GM19438 (cell line): ENCODE measurements at regions not wholly inside any gene's neighbourhood (a gene's known extent, or its start where the extent isn't known, plus 50 kb on each side); places are given as distances from the start of the nearest gene placed in this dataset.

Experiments
- ATAC-seq: cut with Tn5 transposase; IDR thresholded peaks from one replicate; pipeline ENCODE4 v1.9.1; 2021; ENCODE audit warnings: low read depth; ENCODE audit not compliant: unreplicated experiment

- peak; percentile 54 for ATAC-seq
Observed at GRCh38 chr20:51335329-51335841, 207.1 kb downstream of the NFATC2 start.

- no peak for ATAC-seq
Observed at GRCh38 chr20:51334609-51335008, 207.9 kb downstream of the NFATC2 start.

- no peak for ATAC-seq
Observed at GRCh38 chr20:51333971-51334370, 208.5 kb downstream of the NFATC2 start.

GRCh38 chr20:51333446-51333845, 209.1 kb downstream of the NFATC2 start:
- ATAC-seq = no peak

- ATAC-seq = no peak
Observed at GRCh38 chr20:51331481-51331880, 211.0 kb downstream of the NFATC2 start.

GRCh38 chr20:51329845-51330244, 212.7 kb downstream of the NFATC2 start:
- no peak for ATAC-seq

GRCh38 chr20:51327251-51327841, 215.2 kb downstream of the NFATC2 start:
- no peak for ATAC-seq

DNA sequence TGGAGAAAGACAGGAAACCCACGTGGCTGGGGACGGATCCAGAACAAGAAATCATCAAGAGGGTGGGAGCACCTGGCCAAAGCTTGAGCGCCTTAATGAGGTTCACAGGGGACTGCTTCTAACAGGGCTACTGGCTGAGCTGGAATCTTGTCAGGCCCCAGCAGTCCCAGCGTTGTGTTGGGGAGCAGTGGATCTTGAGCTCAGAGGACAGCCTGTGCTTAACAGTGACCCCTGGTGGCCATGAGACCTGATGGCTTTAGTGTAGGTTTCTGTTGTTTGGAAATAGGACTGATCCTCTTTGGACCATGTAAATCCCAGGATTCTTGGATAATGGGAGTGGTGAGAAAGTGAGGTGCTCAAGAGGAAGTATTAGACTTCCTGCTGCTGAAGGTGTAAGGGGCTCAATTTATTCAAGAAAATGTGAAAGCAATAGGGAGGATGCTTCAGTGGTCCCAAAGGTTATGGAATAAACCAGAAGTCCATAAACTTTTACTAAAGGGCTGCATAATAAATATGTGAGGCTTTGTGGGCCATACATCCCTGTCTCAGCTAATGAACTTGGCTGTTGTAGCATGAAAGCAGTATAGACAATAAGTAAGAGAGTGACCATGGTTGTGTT, 216.2 kb downstream of the NFATC2 start:
- no peak for ATAC-seq

DNA sequence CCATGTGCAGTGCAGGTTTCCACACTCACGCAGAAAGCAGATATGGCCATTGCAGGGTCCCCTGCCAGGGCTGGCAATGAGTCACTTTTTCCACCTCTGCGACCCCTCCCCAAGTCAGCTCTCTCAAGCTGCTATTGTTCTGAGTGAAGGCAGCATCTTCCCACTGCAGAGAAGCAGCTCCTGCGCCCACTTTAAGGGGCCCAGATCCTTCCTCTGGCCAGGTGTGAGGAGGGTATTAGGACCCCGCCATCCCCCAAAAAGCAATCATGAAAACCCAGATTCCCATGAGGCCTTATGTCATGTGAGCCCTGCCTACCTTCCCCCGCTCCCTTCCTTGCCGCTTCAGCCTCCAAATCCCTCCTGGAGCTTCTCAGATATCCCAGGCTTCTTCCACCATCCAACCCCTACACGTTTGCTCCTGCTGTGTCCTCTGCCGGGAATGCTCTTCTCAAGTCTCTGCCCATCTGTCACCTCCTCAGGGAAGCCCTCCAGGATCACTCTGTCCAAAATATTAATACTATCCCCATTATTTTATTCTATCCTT, 220.3 kb downstream of the NFATC2 start:
- no peak for ATAC-seq

DNA sequence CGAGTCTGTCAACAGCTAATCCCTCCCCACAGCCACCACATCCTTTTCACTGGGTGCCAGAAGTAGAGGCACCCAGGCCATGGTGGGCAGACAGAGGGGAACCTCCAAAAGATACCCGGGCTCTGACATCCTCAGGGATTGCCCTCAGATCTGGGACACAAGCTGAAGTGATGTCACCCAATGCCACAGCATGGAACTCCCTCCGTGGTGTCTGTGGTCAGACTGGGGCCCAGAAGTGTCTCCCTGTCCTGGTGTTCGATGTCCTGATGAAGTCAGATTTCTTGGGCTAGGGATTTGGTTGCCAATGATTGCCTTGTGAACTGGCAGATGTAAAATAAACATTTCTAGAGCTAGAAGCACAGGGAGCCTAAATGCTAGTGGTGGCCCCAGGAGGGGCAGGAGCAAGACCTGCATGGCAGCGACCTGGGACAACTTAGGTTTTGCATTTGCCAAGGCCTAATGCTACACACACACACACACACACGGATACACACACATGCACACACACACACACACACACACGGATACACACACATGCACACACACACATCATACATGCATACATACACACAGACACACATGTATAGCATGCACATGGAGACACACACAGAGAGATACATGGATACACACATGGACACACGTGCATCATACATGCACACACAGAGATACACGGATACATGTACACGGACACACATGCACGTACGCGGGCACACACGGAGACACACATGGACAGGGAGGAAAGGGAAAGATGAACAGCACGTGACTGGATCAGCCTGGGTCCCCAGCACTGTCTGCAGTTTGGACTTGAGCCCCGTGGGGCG, 221.0 kb downstream of the NFATC2 start:
- ATAC-seq = no peak

- ATAC-seq = no peak
Observed at GRCh38 chr20:51319522-51319921, 223.0 kb downstream of the NFATC2 start.

DNA sequence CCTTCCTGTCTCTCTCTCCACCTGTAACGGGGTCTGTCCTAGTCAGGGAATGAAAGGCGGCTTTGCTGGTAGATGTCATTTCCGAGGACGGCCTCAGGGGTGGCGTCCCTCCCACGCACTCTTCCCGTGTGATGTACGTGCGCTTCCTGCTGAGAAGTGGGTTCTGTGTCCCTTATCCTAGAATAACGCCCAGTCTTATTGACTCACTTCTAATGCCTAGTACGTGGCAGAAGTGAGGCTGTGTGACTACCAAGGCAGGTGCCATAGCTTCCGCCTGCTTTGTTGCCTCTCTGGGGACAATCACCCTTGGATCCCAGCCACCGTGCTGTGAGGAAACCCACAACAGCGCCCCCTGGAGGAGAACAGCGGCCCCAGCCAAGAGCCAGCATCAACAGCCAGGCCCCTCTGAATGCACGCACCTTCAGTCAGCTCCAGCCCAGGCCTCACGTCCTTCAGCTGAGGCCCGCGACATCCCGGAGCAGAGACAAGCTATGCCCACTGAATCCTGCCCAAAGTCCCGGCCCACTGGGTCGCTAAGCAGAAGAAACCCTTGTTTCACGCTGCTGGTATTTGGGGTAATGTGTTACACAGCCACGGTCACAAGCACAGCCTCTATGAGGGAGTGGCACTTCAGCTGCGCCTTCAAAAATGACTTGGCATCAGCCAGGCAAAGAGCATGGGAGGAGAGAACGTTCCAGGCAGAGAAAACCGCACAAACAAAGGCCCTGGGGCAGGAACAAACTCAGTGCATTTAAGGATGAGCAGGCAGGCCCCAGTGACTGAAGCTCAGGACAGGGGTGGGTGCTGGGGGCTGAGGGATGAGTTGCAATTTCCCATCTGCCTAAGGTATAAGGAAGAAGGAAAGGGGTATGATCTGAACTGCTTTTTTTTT, 224.2 kb downstream of the NFATC2 start:
- no peak for ATAC-seq

DNA sequence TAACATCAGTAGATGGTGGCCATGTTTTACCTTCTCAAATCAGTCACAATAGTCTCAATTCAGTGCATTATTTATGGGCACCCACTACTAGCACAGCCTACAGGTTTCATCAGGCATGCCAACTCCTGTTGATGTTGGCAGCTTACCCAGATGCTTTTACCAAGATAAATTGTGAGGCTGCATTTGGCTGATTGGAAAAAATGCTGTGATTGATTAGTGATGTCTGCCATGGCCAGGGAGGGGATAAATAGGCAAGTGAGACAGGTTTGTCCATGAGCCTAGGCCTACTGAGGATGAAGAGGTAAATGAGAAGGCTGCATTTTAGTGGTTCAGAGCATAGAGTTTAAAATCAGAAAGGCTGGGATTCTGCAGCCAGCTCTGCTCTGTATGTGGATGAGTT, 227.1 kb downstream of the NFATC2 start:
- ATAC-seq = no peak

DNA sequence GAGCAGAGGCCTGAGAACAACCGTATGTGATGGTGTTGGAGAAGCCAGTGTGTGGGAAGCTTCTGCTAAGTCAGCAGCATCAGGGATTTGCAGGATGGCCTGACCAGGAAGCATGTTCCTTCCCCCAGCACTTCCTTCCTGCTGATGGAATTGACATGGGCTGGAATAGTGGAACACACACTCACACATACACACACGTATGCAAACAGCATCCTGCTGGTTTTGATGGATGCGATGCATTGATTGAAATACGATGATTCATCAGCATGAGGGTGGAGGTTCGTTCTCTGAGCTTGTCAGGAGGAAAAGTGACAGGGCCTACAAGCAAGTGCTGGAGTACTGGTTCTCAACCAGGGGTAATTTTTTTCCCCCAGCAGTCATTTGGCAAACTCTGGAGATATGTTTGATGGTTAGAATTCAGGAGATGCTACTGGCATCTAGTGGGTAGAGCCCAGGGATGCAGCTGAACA, 229.1 kb downstream of the NFATC2 start:
- no peak for ATAC-seq

DNA sequence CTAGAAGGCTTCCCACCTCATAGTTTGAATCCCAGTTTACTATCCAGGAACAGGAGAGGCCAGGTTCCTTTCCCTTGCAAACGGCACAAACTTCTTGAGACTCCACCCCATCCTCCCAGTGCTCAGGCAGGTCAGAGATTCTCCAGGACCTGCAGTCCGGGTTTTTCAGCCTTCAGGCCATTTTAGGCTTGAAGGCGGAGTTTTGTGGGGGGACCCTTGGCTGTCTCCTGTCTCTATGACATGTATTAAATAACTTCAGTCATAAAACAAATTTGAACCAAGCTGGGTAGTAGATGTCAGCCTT, 230.1 kb downstream of the NFATC2 start:
- no peak for ATAC-seq

- no peak for ATAC-seq
Observed at GRCh38 chr20:51311636-51312479, 230.7 kb downstream of the NFATC2 start.

GRCh38 chr20:51310216-51310615, 232.3 kb downstream of the NFATC2 start:
- no peak for ATAC-seq

DNA sequence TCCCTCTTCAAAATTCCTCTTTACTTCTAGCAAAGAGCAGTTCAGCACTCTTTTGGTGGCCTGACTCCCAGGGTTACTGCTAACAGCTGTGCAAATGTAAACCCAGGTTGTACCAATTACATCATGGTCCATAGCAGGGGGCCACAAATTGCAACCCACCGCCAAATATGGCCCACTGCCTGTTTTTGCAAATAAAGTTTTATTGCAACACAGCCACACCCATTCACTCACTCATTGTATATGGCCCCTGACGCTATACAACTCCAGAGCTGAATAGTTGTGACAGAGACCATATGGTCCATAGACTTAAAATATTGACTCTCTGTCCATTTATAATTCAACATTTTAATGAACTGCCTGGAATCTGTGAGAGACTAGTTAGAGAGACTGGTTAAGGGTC, 233.4 kb downstream of the NFATC2 start:
- ATAC-seq = no peak

DNA sequence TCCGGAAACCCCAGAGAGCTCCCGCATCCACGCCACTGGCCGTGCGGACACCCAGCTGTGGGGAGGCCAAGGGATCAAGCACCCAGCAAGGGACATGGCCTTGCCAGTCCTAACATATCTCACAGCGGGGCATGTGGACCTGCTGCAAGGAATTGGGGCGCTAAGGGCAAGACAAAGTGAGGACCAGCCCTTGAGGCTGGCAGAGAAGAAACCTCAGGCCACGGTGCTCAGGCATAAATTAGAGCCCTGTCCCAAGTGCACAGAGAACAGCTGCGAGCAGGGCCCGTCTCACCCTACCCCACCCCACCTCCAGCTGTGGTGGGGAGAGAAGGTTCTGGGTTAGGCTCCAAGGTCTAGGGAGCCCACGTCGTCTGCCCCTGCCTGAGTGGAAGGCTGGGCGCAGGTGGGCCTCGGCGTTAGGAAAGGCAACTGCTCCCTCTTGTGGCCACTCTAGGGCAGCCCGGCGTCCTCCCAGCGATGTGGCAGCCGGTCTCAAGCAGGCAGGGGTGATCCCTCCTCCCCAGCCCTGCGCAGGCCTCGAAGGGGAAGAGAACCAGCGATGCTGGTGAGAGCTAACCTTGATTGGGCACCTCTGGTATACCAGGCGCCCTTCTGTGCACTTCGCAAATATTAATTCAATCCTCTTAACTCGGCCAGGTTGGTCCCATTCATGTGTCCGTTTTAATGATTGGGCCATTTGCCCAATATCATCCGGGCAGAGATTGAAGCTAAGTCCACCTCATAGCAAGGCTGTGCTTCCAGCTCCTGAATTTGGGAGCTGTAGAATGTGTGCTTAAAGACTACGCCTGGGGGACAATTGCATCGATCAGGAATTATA, 235.8 kb downstream of the NFATC2 start:
- no peak for ATAC-seq
